AG09319 (cell line): ENCODE measurements at regions not wholly inside any gene's neighbourhood (a gene's known extent, or its start where the extent isn't known, plus 50 kb on each side); places are given as distances from the start of the nearest gene placed in this dataset.

Experiments used
- DNase-seq: peaks from one replicate; pipeline ENCODE4 v3.0.0-alpha.2; 2010; ENCODE audit warnings: low read depth; ENCODE audit errors: extremely low read depth
- CTCF ChIP-seq: IDR thresholded peaks from 2 replicates; pipeline ENCODE4 v1.5.1; 2011; ENCODE audit warnings: low read depth, mild to moderate bottlenecking, inconsistent platforms, low read length, moderate library complexity

- no peak for DNase-seq
- TF ChIP-seq CTCF: no peak
Measured at GRCh38 chr3:148435534-148435933, 262.2 kb upstream of the AGTR1 start.

GRCh38 chr3:148439254-148439822 lies 258.4 kb upstream of the AGTR1 start:
- TF ChIP-seq CTCF: no peak
- DNase-seq: no peak

GRCh38 chr3:148441191-148441590 lies 256.5 kb upstream of the AGTR1 start:
- TF ChIP-seq CTCF: no peak
- no peak for DNase-seq

- DNase-seq: no peak
- TF ChIP-seq CTCF: no peak
Measured at GRCh38 chr3:148450819-148451218, 246.9 kb upstream of the AGTR1 start.

GRCh38 chr3:148451969-148452368 lies 245.7 kb upstream of the AGTR1 start:
- TF ChIP-seq CTCF: no peak
- no peak for DNase-seq

GRCh38 chr3:148453781-148454191 lies 243.9 kb upstream of the AGTR1 start:
- TF ChIP-seq CTCF: no peak
- no peak for DNase-seq

GRCh38 chr3:148455098-148455497 lies 242.6 kb upstream of the AGTR1 start:
- no peak for DNase-seq
- TF ChIP-seq CTCF: no peak
